GM23338 (cell line): ENCODE measurements at regions not wholly inside any gene's neighbourhood (a gene's known extent, or its start where the extent isn't known, plus 50 kb on each side); places are given as distances from the start of the nearest gene placed in this dataset.

ENCODE experiments used
- ATAC-seq: fragments of 200-7000 bp; cut with Tn5 transposase; 3 replicates; pipeline ENCODE4 v1.9.1; 2020
- DNase-seq: peaks from one replicate; pipeline ENCODE4 v3.0.0-alpha.2; 2015; ENCODE audit warnings: low spot score
- H2AFZ ChIP-seq: fragments of 200-600 bp; sonication (generic); 2 replicates; pipeline ENCODE4 v1.8.0; 2016; ENCODE audit warnings: antibody characterized with exemption, mild to moderate bottlenecking, moderate library complexity
- H3F3A ChIP-seq: fragments of 200-600 bp; sonication (generic); replicated peaks from 2 replicates; pipeline ENCODE4 v1.8.0; 2017; ENCODE audit warnings: antibody characterized with exemption, mixed run types, low read depth
- H3K27ac ChIP-seq: fragments of 200-600 bp; sonication (generic); 2 replicates; pipeline ENCODE4 v1.6.1; 2016; ENCODE audit warnings: low read depth
- H3K27me3 ChIP-seq: fragments of 200-600 bp; sonication (generic); 2 replicates; pipeline ENCODE4 v1.8.0; 2016; ENCODE audit warnings: mild to moderate bottlenecking, mixed run types, moderate library complexity; ENCODE audit not compliant: insufficient read depth
- H3K36me3 ChIP-seq: fragments of 200-600 bp; sonication (generic); 2 replicates; pipeline ENCODE4 v1.8.0; 2016; ENCODE audit warnings: mild to moderate bottlenecking; ENCODE audit not compliant: insufficient read depth
- H3K4me1 ChIP-seq: fragments of 200-600 bp; sonication (generic); 2 replicates; pipeline ENCODE4 v1.8.0; 2016; ENCODE audit warnings: mild to moderate bottlenecking, moderate library complexity; ENCODE audit not compliant: insufficient read depth
- H3K4me2 ChIP-seq: fragments of 200-600 bp; sonication (generic); 2 replicates; pipeline ENCODE4 v1.7.1; 2017; ENCODE audit warnings: mixed run types
- H3K4me3 ChIP-seq: fragments of 200-600 bp; sonication (generic); 2 replicates; pipeline ENCODE4 v1.6.1; 2016; ENCODE audit warnings: mixed run types
- H3K79me2 ChIP-seq: fragments of 200-600 bp; sonication (generic); replicated peaks from 2 replicates; pipeline ENCODE4 v1.8.0; 2017; ENCODE audit warnings: mild to moderate bottlenecking; ENCODE audit not compliant: insufficient read depth
- H3K9me2 ChIP-seq: fragments of 200-600 bp; sonication (generic); 2 replicates; pipeline ENCODE4 v1.8.0; 2017; ENCODE audit not compliant: insufficient read depth
- H4K20me1 ChIP-seq: fragments of 200-600 bp; sonication (generic); replicated peaks from 2 replicates; pipeline ENCODE4 v1.8.0; 2017; ENCODE audit warnings: mild to moderate bottlenecking; ENCODE audit not compliant: insufficient read depth
- H3K27ac Mint-ChIP-seq: 2 replicates; pipeline ENCODE4 v1.8.0; 2020; ENCODE audit warnings: inconsistent platforms, mild to moderate bottlenecking, moderate library complexity, mixed read lengths
- H3K27me3 Mint-ChIP-seq: 3 replicates; pipeline ENCODE4 v1.8.0; 2022; ENCODE audit warnings: low read depth, mild to moderate bottlenecking, moderate library complexity, mixed read lengths, inconsistent platforms; ENCODE audit not compliant: insufficient read depth, poor library complexity
- H3K36me3 Mint-ChIP-seq: 3 replicates; pipeline ENCODE4 v1.8.0; 2021; ENCODE audit warnings: low read depth, mild to moderate bottlenecking, inconsistent platforms, moderate library complexity, mixed read lengths
- H3K4me1 Mint-ChIP-seq: 3 replicates; pipeline ENCODE4 v1.8.0; 2020; ENCODE audit warnings: mild to moderate bottlenecking, inconsistent platforms, mixed read lengths
- H3K4me3 Mint-ChIP-seq: 3 replicates; pipeline ENCODE4 v1.8.0; 2021; ENCODE audit warnings: moderate library complexity, mild to moderate bottlenecking, inconsistent platforms, mixed read lengths
- H3K9me3 Mint-ChIP-seq: 3 replicates; pipeline ENCODE4 v1.8.0; 2020; ENCODE audit warnings: moderate library complexity, mild to moderate bottlenecking, inconsistent platforms, mixed read lengths
- CREB1 ChIP-seq: fragments of 250-450 bp; sonication (Bioruptor Pico); IDR thresholded peaks from 2 replicates; pipeline ENCODE4 v1.5.0; 2020; ENCODE audit warnings: low read depth, mild to moderate bottlenecking, moderate library complexity
- EZH2 ChIP-seq: fragments of 200-600 bp; sonication (generic); IDR thresholded peaks from one replicate; pipeline ENCODE4 v1.8.0; 2017; ENCODE audit warnings: antibody characterized with exemption, mild to moderate bottlenecking, low read depth; ENCODE audit not compliant: unreplicated experiment
- EZH2phosphoT487 ChIP-seq: fragments of 200-600 bp; sonication (generic); IDR thresholded peaks from one replicate; pipeline ENCODE4 v1.8.1; 2018; ENCODE audit warnings: antibody characterized with exemption; ENCODE audit not compliant: unreplicated experiment
- JUNB ChIP-seq: IDR thresholded peaks from one replicate; pipeline ENCODE4 v1.6.1; 2016; ENCODE audit warnings: antibody characterized with exemption; ENCODE audit not compliant: unreplicated experiment
- NANOG ChIP-seq: IDR thresholded peaks from 2 replicates; pipeline ENCODE4 v1.6.1; 2016; ENCODE audit warnings: antibody characterized with exemption, borderline replicate concordance
- POLR2AphosphoS5 ChIP-seq: IDR thresholded peaks from 2 replicates; pipeline ENCODE4 v1.6.1; 2016; ENCODE audit warnings: antibody characterized with exemption, low read depth
- STAT1 ChIP-seq: IDR thresholded peaks from one replicate; pipeline ENCODE4 v1.6.1; 2016; ENCODE audit warnings: antibody characterized with exemption; ENCODE audit not compliant: unreplicated experiment
- ZNF114 ChIP-seq: fragments of 250-450 bp; sonication (Bioruptor Pico); IDR thresholded peaks from 2 replicates; pipeline ENCODE4 v1.5.0; 2020; ENCODE audit warnings: mild to moderate bottlenecking, moderate library complexity
- ZNF331 ChIP-seq: fragments of 250-450 bp; sonication (Bioruptor Pico); IDR thresholded peaks from 2 replicates; pipeline ENCODE4 v1.5.0; 2020; ENCODE audit warnings: low read depth, mild to moderate bottlenecking, moderate library complexity
- TF ChIP-seq, protein P1 (sequence below): IDR thresholded peaks from one replicate; pipeline ENCODE4 v1.6.1; 2018; ENCODE audit warnings: antibody characterized with exemption; ENCODE audit not compliant: unreplicated experiment
- TF ChIP-seq, protein P2 (sequence below), 2 experiments: fragments of 200-600 bp in 1 of 2; sonication (generic) in 1 of 2; conservative IDR thresholded peaks; 2 replicates each; pipeline versions ENCODE4 v1.5.1 to v1.6.1; 2016 to 2017; ENCODE audit warnings: antibody characterized with exemption in 2 of 2, low read depth in 2 of 2, mild to moderate bottlenecking in 2 of 2, moderate library complexity in 1 of 2
- TF ChIP-seq, protein P3 (sequence below): IDR thresholded peaks from 2 replicates; pipeline ENCODE4 v1.6.1; 2016; ENCODE audit warnings: antibody characterized with exemption
- TF ChIP-seq, protein P4 (sequence below): fragments of 250-450 bp; sonication (Bioruptor Pico); IDR thresholded peaks from 2 replicates; pipeline ENCODE4 v1.5.0; 2020; ENCODE audit warnings: mild to moderate bottlenecking, moderate library complexity

DNA sequence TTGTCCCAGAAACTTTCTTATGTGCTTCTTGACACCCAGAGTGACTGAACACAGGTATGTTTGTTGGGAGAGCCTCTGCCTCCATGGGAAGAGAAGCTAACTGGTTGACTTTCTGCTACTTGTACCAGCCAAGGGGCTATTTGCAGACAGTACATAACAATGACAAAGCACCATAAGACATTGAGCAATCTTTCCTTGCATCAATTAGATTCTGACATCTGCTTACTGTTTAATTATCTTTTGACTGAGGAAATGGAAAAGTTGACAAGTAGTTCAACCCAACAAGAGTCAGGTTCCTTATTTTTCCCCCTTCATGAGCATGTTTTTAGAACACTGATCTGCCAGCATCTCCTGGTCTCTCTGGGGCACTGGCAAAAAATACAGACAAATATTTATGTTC lies 157.7 kb downstream of the RPLP1 start:
- Mint-ChIP-seq H3K9me3 (no peaks in the 10 kb centered on the region), H3K4me1 (no peaks in the 10 kb centered on the region), H3K27ac (no peak overlapping the region), H3K27me3 (peaks cover 4% of the 10 kb centered on the region), H3K4me3 (no peak overlapping the region), H3K36me3 (no peaks in the 10 kb centered on the region)
- H3K4me3 ChIP-seq: no peak overlapping the region
- no peaks in the 10 kb centered on the region for H3K36me3 ChIP-seq
- H3K27me3 ChIP-seq: no peaks in the 10 kb centered on the region
- TF ChIP-seq NANOG (no peak), ZNF114 (CRISPR knock-in tag) (no peak), STAT1 (no peak), POLR2AphosphoS5 (no peak), EZH2 (no peak), EZH2phosphoT487 (no peak), CREB1 (CRISPR knock-in tag) (no peak), JUNB (no peak), ZNF331 (no peak)
- TF ChIP-seq, protein P1, sequence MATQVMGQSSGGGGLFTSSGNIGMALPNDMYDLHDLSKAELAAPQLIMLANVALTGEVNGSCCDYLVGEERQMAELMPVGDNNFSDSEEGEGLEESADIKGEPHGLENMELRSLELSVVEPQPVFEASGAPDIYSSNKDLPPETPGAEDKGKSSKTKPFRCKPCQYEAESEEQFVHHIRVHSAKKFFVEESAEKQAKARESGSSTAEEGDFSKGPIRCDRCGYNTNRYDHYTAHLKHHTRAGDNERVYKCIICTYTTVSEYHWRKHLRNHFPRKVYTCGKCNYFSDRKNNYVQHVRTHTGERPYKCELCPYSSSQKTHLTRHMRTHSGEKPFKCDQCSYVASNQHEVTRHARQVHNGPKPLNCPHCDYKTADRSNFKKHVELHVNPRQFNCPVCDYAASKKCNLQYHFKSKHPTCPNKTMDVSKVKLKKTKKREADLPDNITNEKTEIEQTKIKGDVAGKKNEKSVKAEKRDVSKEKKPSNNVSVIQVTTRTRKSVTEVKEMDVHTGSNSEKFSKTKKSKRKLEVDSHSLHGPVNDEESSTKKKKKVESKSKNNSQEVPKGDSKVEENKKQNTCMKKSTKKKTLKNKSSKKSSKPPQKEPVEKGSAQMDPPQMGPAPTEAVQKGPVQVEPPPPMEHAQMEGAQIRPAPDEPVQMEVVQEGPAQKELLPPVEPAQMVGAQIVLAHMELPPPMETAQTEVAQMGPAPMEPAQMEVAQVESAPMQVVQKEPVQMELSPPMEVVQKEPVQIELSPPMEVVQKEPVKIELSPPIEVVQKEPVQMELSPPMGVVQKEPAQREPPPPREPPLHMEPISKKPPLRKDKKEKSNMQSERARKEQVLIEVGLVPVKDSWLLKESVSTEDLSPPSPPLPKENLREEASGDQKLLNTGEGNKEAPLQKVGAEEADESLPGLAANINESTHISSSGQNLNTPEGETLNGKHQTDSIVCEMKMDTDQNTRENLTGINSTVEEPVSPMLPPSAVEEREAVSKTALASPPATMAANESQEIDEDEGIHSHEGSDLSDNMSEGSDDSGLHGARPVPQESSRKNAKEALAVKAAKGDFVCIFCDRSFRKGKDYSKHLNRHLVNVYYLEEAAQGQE: no peak
- TF ChIP-seq, protein P2, sequence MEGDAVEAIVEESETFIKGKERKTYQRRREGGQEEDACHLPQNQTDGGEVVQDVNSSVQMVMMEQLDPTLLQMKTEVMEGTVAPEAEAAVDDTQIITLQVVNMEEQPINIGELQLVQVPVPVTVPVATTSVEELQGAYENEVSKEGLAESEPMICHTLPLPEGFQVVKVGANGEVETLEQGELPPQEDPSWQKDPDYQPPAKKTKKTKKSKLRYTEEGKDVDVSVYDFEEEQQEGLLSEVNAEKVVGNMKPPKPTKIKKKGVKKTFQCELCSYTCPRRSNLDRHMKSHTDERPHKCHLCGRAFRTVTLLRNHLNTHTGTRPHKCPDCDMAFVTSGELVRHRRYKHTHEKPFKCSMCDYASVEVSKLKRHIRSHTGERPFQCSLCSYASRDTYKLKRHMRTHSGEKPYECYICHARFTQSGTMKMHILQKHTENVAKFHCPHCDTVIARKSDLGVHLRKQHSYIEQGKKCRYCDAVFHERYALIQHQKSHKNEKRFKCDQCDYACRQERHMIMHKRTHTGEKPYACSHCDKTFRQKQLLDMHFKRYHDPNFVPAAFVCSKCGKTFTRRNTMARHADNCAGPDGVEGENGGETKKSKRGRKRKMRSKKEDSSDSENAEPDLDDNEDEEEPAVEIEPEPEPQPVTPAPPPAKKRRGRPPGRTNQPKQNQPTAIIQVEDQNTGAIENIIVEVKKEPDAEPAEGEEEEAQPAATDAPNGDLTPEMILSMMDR (conservative IDR thresholded peaks at IDR 0.05; ENCODE audit: low read depth in 2 of 2): no peak
- TF ChIP-seq, protein P3, sequence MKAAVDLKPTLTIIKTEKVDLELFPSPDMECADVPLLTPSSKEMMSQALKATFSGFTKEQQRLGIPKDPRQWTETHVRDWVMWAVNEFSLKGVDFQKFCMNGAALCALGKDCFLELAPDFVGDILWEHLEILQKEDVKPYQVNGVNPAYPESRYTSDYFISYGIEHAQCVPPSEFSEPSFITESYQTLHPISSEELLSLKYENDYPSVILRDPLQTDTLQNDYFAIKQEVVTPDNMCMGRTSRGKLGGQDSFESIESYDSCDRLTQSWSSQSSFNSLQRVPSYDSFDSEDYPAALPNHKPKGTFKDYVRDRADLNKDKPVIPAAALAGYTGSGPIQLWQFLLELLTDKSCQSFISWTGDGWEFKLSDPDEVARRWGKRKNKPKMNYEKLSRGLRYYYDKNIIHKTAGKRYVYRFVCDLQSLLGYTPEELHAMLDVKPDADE: no peak
- TF ChIP-seq, protein P4, sequence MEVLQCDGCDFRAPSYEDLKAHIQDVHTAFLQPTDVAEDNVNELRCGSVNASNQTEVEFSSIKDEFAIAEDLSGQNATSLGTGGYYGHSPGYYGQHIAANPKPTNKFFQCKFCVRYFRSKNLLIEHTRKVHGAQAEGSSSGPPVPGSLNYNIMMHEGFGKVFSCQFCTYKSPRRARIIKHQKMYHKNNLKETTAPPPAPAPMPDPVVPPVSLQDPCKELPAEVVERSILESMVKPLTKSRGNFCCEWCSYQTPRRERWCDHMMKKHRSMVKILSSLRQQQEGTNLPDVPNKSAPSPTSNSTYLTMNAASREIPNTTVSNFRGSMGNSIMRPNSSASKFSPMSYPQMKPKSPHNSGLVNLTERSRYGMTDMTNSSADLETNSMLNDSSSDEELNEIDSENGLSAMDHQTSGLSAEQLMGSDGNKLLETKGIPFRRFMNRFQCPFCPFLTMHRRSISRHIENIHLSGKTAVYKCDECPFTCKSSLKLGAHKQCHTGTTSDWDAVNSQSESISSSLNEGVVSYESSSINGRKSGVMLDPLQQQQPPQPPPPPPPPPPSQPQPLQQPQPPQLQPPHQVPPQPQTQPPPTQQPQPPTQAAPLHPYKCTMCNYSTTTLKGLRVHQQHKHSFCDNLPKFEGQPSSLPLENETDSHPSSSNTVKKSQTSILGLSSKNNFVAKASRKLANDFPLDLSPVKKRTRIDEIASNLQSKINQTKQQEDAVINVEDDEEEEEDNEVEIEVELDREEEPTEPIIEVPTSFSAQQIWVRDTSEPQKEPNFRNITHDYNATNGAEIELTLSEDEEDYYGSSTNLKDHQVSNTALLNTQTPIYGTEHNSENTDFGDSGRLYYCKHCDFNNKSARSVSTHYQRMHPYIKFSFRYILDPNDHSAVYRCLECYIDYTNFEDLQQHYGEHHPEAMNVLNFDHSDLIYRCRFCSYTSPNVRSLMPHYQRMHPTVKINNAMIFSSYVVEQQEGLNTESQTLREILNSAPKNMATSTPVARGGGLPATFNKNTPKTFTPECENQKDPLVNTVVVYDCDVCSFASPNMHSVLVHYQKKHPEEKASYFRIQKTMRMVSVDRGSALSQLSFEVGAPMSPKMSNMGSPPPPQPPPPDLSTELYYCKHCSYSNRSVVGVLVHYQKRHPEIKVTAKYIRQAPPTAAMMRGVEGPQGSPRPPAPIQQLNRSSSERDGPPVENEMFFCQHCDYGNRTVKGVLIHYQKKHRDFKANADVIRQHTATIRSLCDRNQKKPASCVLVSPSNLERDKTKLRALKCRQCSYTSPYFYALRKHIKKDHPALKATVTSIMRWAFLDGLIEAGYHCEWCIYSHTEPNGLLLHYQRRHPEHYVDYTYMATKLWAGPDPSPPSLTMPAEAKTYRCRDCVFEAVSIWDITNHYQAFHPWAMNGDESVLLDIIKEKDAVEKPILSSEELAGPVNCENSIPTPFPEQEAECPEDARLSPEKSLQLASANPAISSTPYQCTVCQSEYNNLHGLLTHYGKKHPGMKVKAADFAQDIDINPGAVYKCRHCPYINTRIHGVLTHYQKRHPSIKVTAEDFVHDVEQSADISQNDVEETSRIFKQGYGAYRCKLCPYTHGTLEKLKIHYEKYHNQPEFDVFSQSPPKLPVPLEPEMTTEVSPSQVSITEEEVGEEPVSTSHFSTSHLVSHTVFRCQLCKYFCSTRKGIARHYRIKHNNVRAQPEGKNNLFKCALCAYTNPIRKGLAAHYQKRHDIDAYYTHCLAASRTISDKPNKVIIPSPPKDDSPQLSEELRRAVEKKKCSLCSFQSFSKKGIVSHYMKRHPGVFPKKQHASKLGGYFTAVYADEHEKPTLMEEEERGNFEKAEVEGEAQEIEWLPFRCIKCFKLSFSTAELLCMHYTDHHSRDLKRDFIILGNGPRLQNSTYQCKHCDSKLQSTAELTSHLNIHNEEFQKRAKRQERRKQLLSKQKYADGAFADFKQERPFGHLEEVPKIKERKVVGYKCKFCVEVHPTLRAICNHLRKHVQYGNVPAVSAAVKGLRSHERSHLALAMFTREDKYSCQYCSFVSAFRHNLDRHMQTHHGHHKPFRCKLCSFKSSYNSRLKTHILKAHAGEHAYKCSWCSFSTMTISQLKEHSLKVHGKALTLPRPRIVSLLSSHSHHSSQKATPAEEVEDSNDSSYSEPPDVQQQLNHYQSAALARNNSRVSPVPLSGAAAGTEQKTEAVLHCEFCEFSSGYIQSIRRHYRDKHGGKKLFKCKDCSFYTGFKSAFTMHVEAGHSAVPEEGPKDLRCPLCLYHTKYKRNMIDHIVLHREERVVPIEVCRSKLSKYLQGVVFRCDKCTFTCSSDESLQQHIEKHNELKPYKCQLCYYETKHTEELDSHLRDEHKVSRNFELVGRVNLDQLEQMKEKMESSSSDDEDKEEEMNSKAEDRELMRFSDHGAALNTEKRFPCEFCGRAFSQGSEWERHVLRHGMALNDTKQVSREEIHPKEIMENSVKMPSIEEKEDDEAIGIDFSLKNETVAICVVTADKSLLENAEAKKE (CRISPR knock-in tag): no peak
- no peak overlapping the region for H3K4me2 ChIP-seq
- peaks cover 6% of the 10 kb centered on the region; the same call in 1 of the 2 replicates for H3K9me2 ChIP-seq
- H3K27ac ChIP-seq: no peak overlapping the region
- H3F3A ChIP-seq: no peaks in the 10 kb centered on the region
- H2AFZ ChIP-seq: no peak overlapping the region
- DNase-seq: no peak
- H3K79me2 ChIP-seq: no peaks in the 10 kb centered on the region
- no peak for ATAC-seq
- H3K4me1 ChIP-seq: no peaks in the 10 kb centered on the region; the same call in 1 of the 2 replicates
- no peaks in the 10 kb centered on the region for H4K20me1 ChIP-seq
